ENCODE measurements at regions not wholly inside any gene's neighbourhood (a gene's known extent, or its start where the extent isn't known, plus 50 kb on each side); places are given as distances from the start of the nearest gene placed in this dataset.

GRCh38 chr14:38481952-38482678, 226.2 kb upstream of the CLEC14A start:
- no peaks in the 10 kb centered on the region for H3K27me3 ChIP-seq (ENCODE audit: insufficient read depth, low read depth)
- H3K36me3 ChIP-seq (ENCODE audit: low read depth), result no peaks in the 10 kb centered on the region
- H3K4me2 ChIP-seq, result peak overlapping the region; percentile 47
- POLR2A ChIA-PET (ENCODE audit: unreplicated experiment), result interaction anchor here (0.6 kb wide), 1 partner anchor 192 kb away, joined by 3 read pairs; no protein-coding TSS in a partner anchor
- no peaks in the 10 kb centered on the region for H4K20me1 ChIP-seq (ENCODE audit: insufficient read depth)
- intact Hi-C loops (cut with micrococcal nuclease; ENCODE audit: unreplicated experiment), result no loop called here
- H2AFZ ChIP-seq, result peak overlapping the region; percentile 70; the same call in 1 of the 2 replicates
- H3K79me2 ChIP-seq (ENCODE audit: low read depth), result no peaks in the 10 kb centered on the region
- peaks cover 25% of the 10 kb centered on the region for H3K4me1 ChIP-seq (replicated peaks; ENCODE audit: insufficient read depth)
- H3K9me3 ChIP-seq (ENCODE audit: insufficient read depth, low read depth), result no peaks in the 10 kb centered on the region; the same call in 1 of the 2 replicates
- H3K9me2 ChIP-seq (ENCODE audit: insufficient read depth), result no peaks in the 10 kb centered on the region
- TSS peak; percentile 49 for BruUV-seq (replicated peaks)
- H3F3A ChIP-seq (ENCODE audit: insufficient read depth, low read depth), result peaks cover 16% of the 10 kb centered on the region
- CTCF ChIA-PET, result no interaction called here
- H3K27ac ChIP-seq, result peak overlapping the region; percentile 98
- peak; percentile 72 to 76 for DNase-seq
- no peak overlapping the region for H3K4me3 ChIP-seq
- TF ChIP-seq CTCF (conservative IDR thresholded peaks at IDR 0.05) (no peak), EZH2 (IDR thresholded peaks at IDR 0.05; ENCODE audit: low read depth) (no peak)

GRCh38 chr14:38469156-38469555, 213.3 kb upstream of the CLEC14A start:
- no peaks in the 10 kb centered on the region for H3K27me3 ChIP-seq (ENCODE audit: insufficient read depth, low read depth)
- no TSS peak for BruUV-seq (replicated peaks)
- no peaks in the 10 kb centered on the region for H3K9me3 ChIP-seq (ENCODE audit: insufficient read depth, low read depth)
- H3K4me2 ChIP-seq, result no peak overlapping the region
- H2AFZ ChIP-seq, result no peak overlapping the region
- no peak overlapping the region for H3K27ac ChIP-seq
- no peaks in the 10 kb centered on the region for H3K36me3 ChIP-seq (ENCODE audit: low read depth)
- POLR2A ChIA-PET (ENCODE audit: unreplicated experiment), result no interaction called here
- H3K4me1 ChIP-seq (replicated peaks; ENCODE audit: insufficient read depth), result no peaks in the 10 kb centered on the region
- no peak for DNase-seq
- H3K9me2 ChIP-seq (ENCODE audit: insufficient read depth), result no peaks in the 10 kb centered on the region
- no peaks in the 10 kb centered on the region for H4K20me1 ChIP-seq (ENCODE audit: insufficient read depth)
- no peak overlapping the region for H3K4me3 ChIP-seq
- H3F3A ChIP-seq (ENCODE audit: insufficient read depth, low read depth), result no peaks in the 10 kb centered on the region
- CTCF ChIA-PET, result no interaction called here
- no peak for TF ChIP-seq EZH2 (IDR thresholded peaks at IDR 0.05; ENCODE audit: low read depth)
- no peak for TF ChIP-seq CTCF (conservative IDR thresholded peaks at IDR 0.05)
- intact Hi-C loops (cut with micrococcal nuclease; ENCODE audit: unreplicated experiment), result no loop called here
- H3K79me2 ChIP-seq (ENCODE audit: low read depth), result no peaks in the 10 kb centered on the region

- ChIA-PET CTCF (no interaction called here), POLR2A (ENCODE audit: unreplicated experiment) (no interaction called here)
- Histone ChIP-seq H3K9me2 (ENCODE audit: insufficient read depth) (no peaks in the 10 kb centered on the region), H3K9me3 (ENCODE audit: insufficient read depth, low read depth) (no peaks in the 10 kb centered on the region), H3K4me3 (no peak overlapping the region), H2AFZ (no peak overlapping the region), H3K27ac (no peak overlapping the region), H3F3A (ENCODE audit: insufficient read depth, low read depth) (no peaks in the 10 kb centered on the region), H3K4me1 (replicated peaks; ENCODE audit: insufficient read depth) (no peaks in the 10 kb centered on the region), H3K27me3 (ENCODE audit: insufficient read depth, low read depth) (no peaks in the 10 kb centered on the region), H4K20me1 (ENCODE audit: insufficient read depth) (no peaks in the 10 kb centered on the region), H3K36me3 (ENCODE audit: low read depth) (no peaks in the 10 kb centered on the region), H3K79me2 (ENCODE audit: low read depth) (no peaks in the 10 kb centered on the region), H3K4me2 (no peak overlapping the region)
- no TSS peak for BruUV-seq (replicated peaks)
- DNase-seq, result no peak
- intact Hi-C loops (cut with micrococcal nuclease; ENCODE audit: unreplicated experiment), result no loop called here
- TF ChIP-seq EZH2 (IDR thresholded peaks at IDR 0.05; ENCODE audit: low read depth), result no peak
- no peak for TF ChIP-seq CTCF (conservative IDR thresholded peaks at IDR 0.05)
These were observed 186.3 kb upstream of the CLEC14A start for GRCh38 chr14:38442208-38442607.
